GM23338 (cell line): ENCODE measurements at regions not wholly inside any gene's neighbourhood (a gene's known extent, or its start where the extent isn't known, plus 50 kb on each side); places are given as distances from the start of the nearest gene placed in this dataset.

Source experiments
- ATAC-seq: fragments of 200-7000 bp; cut with Tn5 transposase; 3 replicates; pipeline ENCODE4 v1.9.1; 2020
- DNase-seq: peaks from one replicate; pipeline ENCODE4 v3.0.0-alpha.2; 2015; ENCODE audit warnings: low spot score
- H2AFZ ChIP-seq: fragments of 200-600 bp; sonication (generic); 2 replicates; pipeline ENCODE4 v1.8.0; 2016; ENCODE audit warnings: antibody characterized with exemption, mild to moderate bottlenecking, moderate library complexity
- H3F3A ChIP-seq: fragments of 200-600 bp; sonication (generic); replicated peaks from 2 replicates; pipeline ENCODE4 v1.8.0; 2017; ENCODE audit warnings: antibody characterized with exemption, mixed run types, low read depth
- H3K27ac ChIP-seq: fragments of 200-600 bp; sonication (generic); 2 replicates; pipeline ENCODE4 v1.6.1; 2016; ENCODE audit warnings: low read depth
- H3K27me3 ChIP-seq: fragments of 200-600 bp; sonication (generic); 2 replicates; pipeline ENCODE4 v1.8.0; 2016; ENCODE audit warnings: mild to moderate bottlenecking, mixed run types, moderate library complexity; ENCODE audit not compliant: insufficient read depth
- H3K36me3 ChIP-seq: fragments of 200-600 bp; sonication (generic); 2 replicates; pipeline ENCODE4 v1.8.0; 2016; ENCODE audit warnings: mild to moderate bottlenecking; ENCODE audit not compliant: insufficient read depth
- H3K4me1 ChIP-seq: fragments of 200-600 bp; sonication (generic); 2 replicates; pipeline ENCODE4 v1.8.0; 2016; ENCODE audit warnings: mild to moderate bottlenecking, moderate library complexity; ENCODE audit not compliant: insufficient read depth
- H3K4me2 ChIP-seq: fragments of 200-600 bp; sonication (generic); 2 replicates; pipeline ENCODE4 v1.7.1; 2017; ENCODE audit warnings: mixed run types
- H3K4me3 ChIP-seq: fragments of 200-600 bp; sonication (generic); 2 replicates; pipeline ENCODE4 v1.6.1; 2016; ENCODE audit warnings: mixed run types
- H3K79me2 ChIP-seq: fragments of 200-600 bp; sonication (generic); replicated peaks from 2 replicates; pipeline ENCODE4 v1.8.0; 2017; ENCODE audit warnings: mild to moderate bottlenecking; ENCODE audit not compliant: insufficient read depth
- H3K9me2 ChIP-seq: fragments of 200-600 bp; sonication (generic); 2 replicates; pipeline ENCODE4 v1.8.0; 2017; ENCODE audit not compliant: insufficient read depth
- H4K20me1 ChIP-seq: fragments of 200-600 bp; sonication (generic); replicated peaks from 2 replicates; pipeline ENCODE4 v1.8.0; 2017; ENCODE audit warnings: mild to moderate bottlenecking; ENCODE audit not compliant: insufficient read depth
- H3K27ac Mint-ChIP-seq: 2 replicates; pipeline ENCODE4 v1.8.0; 2020; ENCODE audit warnings: inconsistent platforms, mild to moderate bottlenecking, moderate library complexity, mixed read lengths
- H3K27me3 Mint-ChIP-seq: 3 replicates; pipeline ENCODE4 v1.8.0; 2022; ENCODE audit warnings: low read depth, mild to moderate bottlenecking, moderate library complexity, mixed read lengths, inconsistent platforms; ENCODE audit not compliant: insufficient read depth, poor library complexity
- H3K36me3 Mint-ChIP-seq: 3 replicates; pipeline ENCODE4 v1.8.0; 2021; ENCODE audit warnings: low read depth, mild to moderate bottlenecking, inconsistent platforms, moderate library complexity, mixed read lengths
- H3K4me1 Mint-ChIP-seq: 3 replicates; pipeline ENCODE4 v1.8.0; 2020; ENCODE audit warnings: mild to moderate bottlenecking, inconsistent platforms, mixed read lengths
- H3K4me3 Mint-ChIP-seq: 3 replicates; pipeline ENCODE4 v1.8.0; 2021; ENCODE audit warnings: moderate library complexity, mild to moderate bottlenecking, inconsistent platforms, mixed read lengths
- H3K9me3 Mint-ChIP-seq: 3 replicates; pipeline ENCODE4 v1.8.0; 2020; ENCODE audit warnings: moderate library complexity, mild to moderate bottlenecking, inconsistent platforms, mixed read lengths
- CREB1 ChIP-seq: fragments of 250-450 bp; sonication (Bioruptor Pico); IDR thresholded peaks from 2 replicates; pipeline ENCODE4 v1.5.0; 2020; ENCODE audit warnings: low read depth, mild to moderate bottlenecking, moderate library complexity
- JUNB ChIP-seq: IDR thresholded peaks from one replicate; pipeline ENCODE4 v1.6.1; 2016; ENCODE audit warnings: antibody characterized with exemption; ENCODE audit not compliant: unreplicated experiment
- REST ChIP-seq: IDR thresholded peaks from one replicate; pipeline ENCODE4 v1.6.1; 2018; ENCODE audit warnings: antibody characterized with exemption; ENCODE audit not compliant: unreplicated experiment
- TF ChIP-seq, protein P1 (sequence below), 2 experiments: fragments of 200-600 bp in 1 of 2; sonication (generic) in 1 of 2; conservative IDR thresholded peaks; 2 replicates each; pipeline versions ENCODE4 v1.5.1 to v1.6.1; 2016 to 2017; ENCODE audit warnings: antibody characterized with exemption in 2 of 2, low read depth in 2 of 2, mild to moderate bottlenecking in 2 of 2, moderate library complexity in 1 of 2
- TF ChIP-seq, protein P2 (sequence below): fragments of 250-450 bp; sonication (Bioruptor Pico); IDR thresholded peaks from 2 replicates; pipeline ENCODE4 v1.5.0; 2020; ENCODE audit warnings: mild to moderate bottlenecking, moderate library complexity

DNA sequence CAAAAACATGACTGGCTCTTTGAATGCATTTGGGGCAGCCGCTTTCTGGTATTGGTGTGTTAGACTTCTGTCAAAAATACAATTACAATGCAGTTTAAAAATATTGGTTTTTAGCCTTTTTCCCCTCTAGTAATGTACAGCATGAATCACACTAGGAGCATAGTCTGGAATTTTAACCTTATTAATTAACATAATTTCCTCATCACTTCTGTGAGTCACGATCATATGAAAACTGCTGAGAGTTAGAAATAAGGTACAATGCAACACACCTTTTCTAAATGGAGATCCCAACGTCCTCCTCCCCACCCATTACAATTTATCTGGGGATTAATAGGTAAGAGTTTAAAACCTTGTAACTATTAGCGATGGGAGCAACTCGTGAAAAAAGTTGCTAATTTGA lies 297.1 kb upstream of the RIMS1 start:
- Histone ChIP-seq H2AFZ (no peak overlapping the region), H3K4me3 (no peak overlapping the region), H3K4me2 (no peak overlapping the region), H3F3A (no peaks in the 10 kb centered on the region), H3K27ac (no peak overlapping the region), H3K4me1 (no peaks in the 10 kb centered on the region), H3K9me2 (no peaks in the 10 kb centered on the region), H3K79me2 (no peaks in the 10 kb centered on the region), H3K36me3 (no peaks in the 10 kb centered on the region), H3K27me3 (no peaks in the 10 kb centered on the region), H4K20me1 (no peaks in the 10 kb centered on the region)
- Mint-ChIP-seq H3K9me3 (no peaks in the 10 kb centered on the region), H3K36me3 (no peaks in the 10 kb centered on the region), H3K4me3 (no peak overlapping the region), H3K27me3 (no peaks in the 10 kb centered on the region), H3K4me1 (no peaks in the 10 kb centered on the region), H3K27ac (no peak overlapping the region)
- TF ChIP-seq, protein P1, sequence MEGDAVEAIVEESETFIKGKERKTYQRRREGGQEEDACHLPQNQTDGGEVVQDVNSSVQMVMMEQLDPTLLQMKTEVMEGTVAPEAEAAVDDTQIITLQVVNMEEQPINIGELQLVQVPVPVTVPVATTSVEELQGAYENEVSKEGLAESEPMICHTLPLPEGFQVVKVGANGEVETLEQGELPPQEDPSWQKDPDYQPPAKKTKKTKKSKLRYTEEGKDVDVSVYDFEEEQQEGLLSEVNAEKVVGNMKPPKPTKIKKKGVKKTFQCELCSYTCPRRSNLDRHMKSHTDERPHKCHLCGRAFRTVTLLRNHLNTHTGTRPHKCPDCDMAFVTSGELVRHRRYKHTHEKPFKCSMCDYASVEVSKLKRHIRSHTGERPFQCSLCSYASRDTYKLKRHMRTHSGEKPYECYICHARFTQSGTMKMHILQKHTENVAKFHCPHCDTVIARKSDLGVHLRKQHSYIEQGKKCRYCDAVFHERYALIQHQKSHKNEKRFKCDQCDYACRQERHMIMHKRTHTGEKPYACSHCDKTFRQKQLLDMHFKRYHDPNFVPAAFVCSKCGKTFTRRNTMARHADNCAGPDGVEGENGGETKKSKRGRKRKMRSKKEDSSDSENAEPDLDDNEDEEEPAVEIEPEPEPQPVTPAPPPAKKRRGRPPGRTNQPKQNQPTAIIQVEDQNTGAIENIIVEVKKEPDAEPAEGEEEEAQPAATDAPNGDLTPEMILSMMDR (conservative IDR thresholded peaks at IDR 0.05; ENCODE audit: low read depth in 2 of 2) = no peak
- no peak for TF ChIP-seq CREB1 (CRISPR knock-in tag)
- no peak for TF ChIP-seq JUNB
- no peak for TF ChIP-seq REST
- TF ChIP-seq, protein P2, sequence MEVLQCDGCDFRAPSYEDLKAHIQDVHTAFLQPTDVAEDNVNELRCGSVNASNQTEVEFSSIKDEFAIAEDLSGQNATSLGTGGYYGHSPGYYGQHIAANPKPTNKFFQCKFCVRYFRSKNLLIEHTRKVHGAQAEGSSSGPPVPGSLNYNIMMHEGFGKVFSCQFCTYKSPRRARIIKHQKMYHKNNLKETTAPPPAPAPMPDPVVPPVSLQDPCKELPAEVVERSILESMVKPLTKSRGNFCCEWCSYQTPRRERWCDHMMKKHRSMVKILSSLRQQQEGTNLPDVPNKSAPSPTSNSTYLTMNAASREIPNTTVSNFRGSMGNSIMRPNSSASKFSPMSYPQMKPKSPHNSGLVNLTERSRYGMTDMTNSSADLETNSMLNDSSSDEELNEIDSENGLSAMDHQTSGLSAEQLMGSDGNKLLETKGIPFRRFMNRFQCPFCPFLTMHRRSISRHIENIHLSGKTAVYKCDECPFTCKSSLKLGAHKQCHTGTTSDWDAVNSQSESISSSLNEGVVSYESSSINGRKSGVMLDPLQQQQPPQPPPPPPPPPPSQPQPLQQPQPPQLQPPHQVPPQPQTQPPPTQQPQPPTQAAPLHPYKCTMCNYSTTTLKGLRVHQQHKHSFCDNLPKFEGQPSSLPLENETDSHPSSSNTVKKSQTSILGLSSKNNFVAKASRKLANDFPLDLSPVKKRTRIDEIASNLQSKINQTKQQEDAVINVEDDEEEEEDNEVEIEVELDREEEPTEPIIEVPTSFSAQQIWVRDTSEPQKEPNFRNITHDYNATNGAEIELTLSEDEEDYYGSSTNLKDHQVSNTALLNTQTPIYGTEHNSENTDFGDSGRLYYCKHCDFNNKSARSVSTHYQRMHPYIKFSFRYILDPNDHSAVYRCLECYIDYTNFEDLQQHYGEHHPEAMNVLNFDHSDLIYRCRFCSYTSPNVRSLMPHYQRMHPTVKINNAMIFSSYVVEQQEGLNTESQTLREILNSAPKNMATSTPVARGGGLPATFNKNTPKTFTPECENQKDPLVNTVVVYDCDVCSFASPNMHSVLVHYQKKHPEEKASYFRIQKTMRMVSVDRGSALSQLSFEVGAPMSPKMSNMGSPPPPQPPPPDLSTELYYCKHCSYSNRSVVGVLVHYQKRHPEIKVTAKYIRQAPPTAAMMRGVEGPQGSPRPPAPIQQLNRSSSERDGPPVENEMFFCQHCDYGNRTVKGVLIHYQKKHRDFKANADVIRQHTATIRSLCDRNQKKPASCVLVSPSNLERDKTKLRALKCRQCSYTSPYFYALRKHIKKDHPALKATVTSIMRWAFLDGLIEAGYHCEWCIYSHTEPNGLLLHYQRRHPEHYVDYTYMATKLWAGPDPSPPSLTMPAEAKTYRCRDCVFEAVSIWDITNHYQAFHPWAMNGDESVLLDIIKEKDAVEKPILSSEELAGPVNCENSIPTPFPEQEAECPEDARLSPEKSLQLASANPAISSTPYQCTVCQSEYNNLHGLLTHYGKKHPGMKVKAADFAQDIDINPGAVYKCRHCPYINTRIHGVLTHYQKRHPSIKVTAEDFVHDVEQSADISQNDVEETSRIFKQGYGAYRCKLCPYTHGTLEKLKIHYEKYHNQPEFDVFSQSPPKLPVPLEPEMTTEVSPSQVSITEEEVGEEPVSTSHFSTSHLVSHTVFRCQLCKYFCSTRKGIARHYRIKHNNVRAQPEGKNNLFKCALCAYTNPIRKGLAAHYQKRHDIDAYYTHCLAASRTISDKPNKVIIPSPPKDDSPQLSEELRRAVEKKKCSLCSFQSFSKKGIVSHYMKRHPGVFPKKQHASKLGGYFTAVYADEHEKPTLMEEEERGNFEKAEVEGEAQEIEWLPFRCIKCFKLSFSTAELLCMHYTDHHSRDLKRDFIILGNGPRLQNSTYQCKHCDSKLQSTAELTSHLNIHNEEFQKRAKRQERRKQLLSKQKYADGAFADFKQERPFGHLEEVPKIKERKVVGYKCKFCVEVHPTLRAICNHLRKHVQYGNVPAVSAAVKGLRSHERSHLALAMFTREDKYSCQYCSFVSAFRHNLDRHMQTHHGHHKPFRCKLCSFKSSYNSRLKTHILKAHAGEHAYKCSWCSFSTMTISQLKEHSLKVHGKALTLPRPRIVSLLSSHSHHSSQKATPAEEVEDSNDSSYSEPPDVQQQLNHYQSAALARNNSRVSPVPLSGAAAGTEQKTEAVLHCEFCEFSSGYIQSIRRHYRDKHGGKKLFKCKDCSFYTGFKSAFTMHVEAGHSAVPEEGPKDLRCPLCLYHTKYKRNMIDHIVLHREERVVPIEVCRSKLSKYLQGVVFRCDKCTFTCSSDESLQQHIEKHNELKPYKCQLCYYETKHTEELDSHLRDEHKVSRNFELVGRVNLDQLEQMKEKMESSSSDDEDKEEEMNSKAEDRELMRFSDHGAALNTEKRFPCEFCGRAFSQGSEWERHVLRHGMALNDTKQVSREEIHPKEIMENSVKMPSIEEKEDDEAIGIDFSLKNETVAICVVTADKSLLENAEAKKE (CRISPR knock-in tag) = no peak
- DNase-seq (no peak), ATAC-seq (no peak)
